ENCODE measurements at regions not wholly inside any gene's neighbourhood (a gene's known extent, or its start where the extent isn't known, plus 50 kb on each side); places are given as distances from the start of the nearest gene placed in this dataset.

DNA sequence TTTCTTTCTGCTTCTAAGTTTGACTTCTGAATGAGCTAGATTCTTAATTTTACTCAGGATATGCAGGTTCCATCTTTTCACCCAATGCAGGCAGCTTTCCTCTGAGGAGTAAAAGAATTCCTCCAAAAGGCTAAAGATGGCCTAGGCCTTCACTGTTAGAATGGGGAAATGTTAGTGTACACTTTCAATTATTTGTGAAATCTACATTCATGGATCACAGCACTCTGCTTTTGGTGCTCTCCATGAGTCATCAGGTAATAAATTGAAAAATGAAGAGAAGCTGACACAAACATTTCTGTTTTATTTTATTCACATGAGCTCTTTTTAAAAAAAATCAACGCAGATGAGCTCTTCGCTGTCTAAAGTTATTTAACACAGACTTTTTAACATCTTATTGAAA is 502.5 kb upstream of the GOLIM4 start:
- no peak for TF ChIP-seq EZH2 (IDR thresholded peaks at IDR 0.05; ENCODE audit: borderline replicate concordance, low read length)
- TF ChIP-seq, protein P1, sequence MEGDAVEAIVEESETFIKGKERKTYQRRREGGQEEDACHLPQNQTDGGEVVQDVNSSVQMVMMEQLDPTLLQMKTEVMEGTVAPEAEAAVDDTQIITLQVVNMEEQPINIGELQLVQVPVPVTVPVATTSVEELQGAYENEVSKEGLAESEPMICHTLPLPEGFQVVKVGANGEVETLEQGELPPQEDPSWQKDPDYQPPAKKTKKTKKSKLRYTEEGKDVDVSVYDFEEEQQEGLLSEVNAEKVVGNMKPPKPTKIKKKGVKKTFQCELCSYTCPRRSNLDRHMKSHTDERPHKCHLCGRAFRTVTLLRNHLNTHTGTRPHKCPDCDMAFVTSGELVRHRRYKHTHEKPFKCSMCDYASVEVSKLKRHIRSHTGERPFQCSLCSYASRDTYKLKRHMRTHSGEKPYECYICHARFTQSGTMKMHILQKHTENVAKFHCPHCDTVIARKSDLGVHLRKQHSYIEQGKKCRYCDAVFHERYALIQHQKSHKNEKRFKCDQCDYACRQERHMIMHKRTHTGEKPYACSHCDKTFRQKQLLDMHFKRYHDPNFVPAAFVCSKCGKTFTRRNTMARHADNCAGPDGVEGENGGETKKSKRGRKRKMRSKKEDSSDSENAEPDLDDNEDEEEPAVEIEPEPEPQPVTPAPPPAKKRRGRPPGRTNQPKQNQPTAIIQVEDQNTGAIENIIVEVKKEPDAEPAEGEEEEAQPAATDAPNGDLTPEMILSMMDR (IDR thresholded peaks at IDR 0.05; ENCODE audit: low read length) = no peak
- Histone ChIP-seq H3K9me3 (ENCODE audit: low read length) (no peaks in the 10 kb centered on the region), H3K79me2 (ENCODE audit: insufficient read depth, low read length) (no peaks in the 10 kb centered on the region), H3K9me2 (ENCODE audit: low read depth, low read length) (no peaks in the 10 kb centered on the region), H4K20me1 (ENCODE audit: insufficient read depth, low read length) (no peaks in the 10 kb centered on the region), H3K4me1 (ENCODE audit: insufficient read depth, low read length, severe bottlenecking) (no peaks in the 10 kb centered on the region), H3K27ac (ENCODE audit: low read depth, low read length, poor library complexity, severe bottlenecking) (no peak overlapping the region), H3K9ac (ENCODE audit: low read length) (no peak overlapping the region), H3K4me2 (ENCODE audit: low read length) (no peak overlapping the region), H3K36me3 (ENCODE audit: insufficient read depth, low read length) (no peaks in the 10 kb centered on the region), H3K4me3 (ENCODE audit: low read depth, low read length, poor library complexity, severe bottlenecking) (no peak overlapping the region), H3K27me3 (ENCODE audit: insufficient read depth, low read length) (no peaks in the 10 kb centered on the region), H3F3A (ENCODE audit: insufficient read depth, low read length) (no peaks in the 10 kb centered on the region), H2AFZ (ENCODE audit: low read length) (no peak overlapping the region)

DNA sequence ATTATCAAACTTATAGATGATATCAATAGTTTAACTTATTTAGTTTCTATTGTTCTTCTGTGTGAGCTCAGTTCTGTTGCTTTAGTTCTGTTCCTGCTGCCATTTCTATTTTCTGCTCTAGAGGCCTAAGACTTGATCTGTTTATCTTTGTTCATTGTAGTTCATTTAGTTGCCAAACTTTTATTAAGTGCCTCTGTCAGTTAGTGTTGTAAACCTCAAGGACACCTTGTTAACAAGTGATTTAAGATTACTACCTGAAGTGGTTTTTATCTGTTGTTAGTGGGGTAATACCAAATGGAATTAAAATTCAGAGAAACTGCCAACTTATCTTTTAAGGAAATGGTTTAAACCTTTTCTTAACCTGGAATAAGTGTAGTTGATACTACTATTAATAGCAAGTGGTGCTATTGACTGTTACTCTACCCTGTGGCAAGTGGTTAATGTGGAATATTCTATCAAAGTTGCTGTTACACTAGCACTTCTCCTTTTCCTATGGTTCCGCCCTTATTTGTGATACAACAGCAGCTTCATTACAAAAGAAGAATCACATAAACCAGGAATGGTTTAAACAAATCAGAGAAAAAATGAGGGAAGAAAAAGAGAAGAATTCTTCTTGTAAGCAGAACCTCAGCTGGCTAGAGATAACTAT is 500.6 kb upstream of the GOLIM4 start:
- Histone ChIP-seq H3K27me3 (ENCODE audit: insufficient read depth, low read length) (no peaks in the 10 kb centered on the region), H3K79me2 (ENCODE audit: insufficient read depth, low read length) (no peaks in the 10 kb centered on the region), H3K9ac (ENCODE audit: low read length) (no peak overlapping the region), H2AFZ (ENCODE audit: low read length) (no peak overlapping the region), H3K4me2 (ENCODE audit: low read length) (no peak overlapping the region), H3K27ac (ENCODE audit: low read depth, low read length, poor library complexity, severe bottlenecking) (no peak overlapping the region), H3K4me3 (ENCODE audit: low read depth, low read length, poor library complexity, severe bottlenecking) (no peak overlapping the region), H3K4me1 (ENCODE audit: insufficient read depth, low read length, severe bottlenecking) (no peaks in the 10 kb centered on the region), H3F3A (ENCODE audit: insufficient read depth, low read length) (no peaks in the 10 kb centered on the region), H4K20me1 (ENCODE audit: insufficient read depth, low read length) (no peaks in the 10 kb centered on the region), H3K9me3 (ENCODE audit: low read length) (no peaks in the 10 kb centered on the region), H3K36me3 (ENCODE audit: insufficient read depth, low read length) (no peaks in the 10 kb centered on the region), H3K9me2 (ENCODE audit: low read depth, low read length) (no peaks in the 10 kb centered on the region)
- TF ChIP-seq, protein P1 (IDR thresholded peaks at IDR 0.05; ENCODE audit: low read length) = no peak
- no peak for TF ChIP-seq EZH2 (IDR thresholded peaks at IDR 0.05; ENCODE audit: borderline replicate concordance, low read length)

DNA sequence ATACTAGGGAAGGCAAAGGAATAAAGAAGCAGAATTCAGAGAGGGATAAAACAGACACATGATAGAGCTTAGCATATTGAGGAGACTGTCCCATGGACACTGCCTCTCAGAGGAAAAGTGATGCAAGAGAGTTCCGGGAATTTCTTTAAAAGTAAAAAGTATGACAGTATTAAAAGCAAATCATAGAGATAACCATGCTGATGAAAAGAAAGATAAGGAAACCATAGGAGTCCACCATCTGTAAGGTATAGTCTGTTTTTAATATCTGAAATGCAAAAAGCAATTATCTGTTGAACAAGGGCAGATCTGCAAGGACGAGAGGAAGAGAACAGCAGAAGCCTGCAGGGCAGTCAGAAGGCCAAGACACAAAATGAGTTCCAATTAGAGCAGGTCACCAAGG is 495.9 kb upstream of the GOLIM4 start:
- Histone ChIP-seq H3K9me2 (ENCODE audit: low read depth, low read length) (no peaks in the 10 kb centered on the region), H3K79me2 (ENCODE audit: insufficient read depth, low read length) (no peaks in the 10 kb centered on the region), H3K36me3 (ENCODE audit: insufficient read depth, low read length) (no peaks in the 10 kb centered on the region), H3K4me3 (ENCODE audit: low read depth, low read length, poor library complexity, severe bottlenecking) (no peak overlapping the region), H3K9ac (ENCODE audit: low read length) (no peak overlapping the region), H4K20me1 (ENCODE audit: insufficient read depth, low read length) (no peaks in the 10 kb centered on the region), H3K9me3 (ENCODE audit: low read length) (no peaks in the 10 kb centered on the region), H3K4me1 (ENCODE audit: insufficient read depth, low read length, severe bottlenecking) (no peaks in the 10 kb centered on the region), H2AFZ (ENCODE audit: low read length) (no peak overlapping the region), H3K4me2 (ENCODE audit: low read length) (no peak overlapping the region), H3K27me3 (ENCODE audit: insufficient read depth, low read length) (no peaks in the 10 kb centered on the region), H3F3A (ENCODE audit: insufficient read depth, low read length) (no peaks in the 10 kb centered on the region), H3K27ac (ENCODE audit: low read depth, low read length, poor library complexity, severe bottlenecking) (no peak overlapping the region)
- TF ChIP-seq EZH2 (IDR thresholded peaks at IDR 0.05; ENCODE audit: borderline replicate concordance, low read length) = no peak

DNA sequence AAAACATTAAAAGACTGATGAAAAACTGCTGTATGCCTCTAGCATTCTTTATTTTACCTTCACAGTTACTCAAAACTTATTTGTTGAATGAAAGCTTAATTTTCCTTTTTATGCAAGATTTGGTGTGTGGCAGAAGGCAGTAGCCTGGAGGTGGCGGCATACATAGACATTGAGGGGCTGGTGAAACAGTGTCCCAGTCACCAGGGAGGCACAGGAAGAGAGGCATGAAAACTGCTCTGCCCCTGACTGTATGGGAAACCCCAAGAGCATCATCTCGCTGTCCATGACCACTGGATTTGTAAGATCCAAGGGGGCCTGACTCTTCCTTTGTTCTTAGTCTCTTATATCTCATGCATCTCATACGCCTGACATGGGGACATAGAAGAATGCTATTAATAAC is 493.7 kb upstream of the GOLIM4 start:
- Histone ChIP-seq H3K9me3 (ENCODE audit: low read length) (no peaks in the 10 kb centered on the region), H3K4me1 (ENCODE audit: insufficient read depth, low read length, severe bottlenecking) (no peaks in the 10 kb centered on the region), H4K20me1 (ENCODE audit: insufficient read depth, low read length) (no peaks in the 10 kb centered on the region), H3K4me3 (ENCODE audit: low read depth, low read length, poor library complexity, severe bottlenecking) (no peak overlapping the region), H2AFZ (ENCODE audit: low read length) (no peak overlapping the region), H3K9ac (ENCODE audit: low read length) (no peak overlapping the region), H3F3A (ENCODE audit: insufficient read depth, low read length) (no peaks in the 10 kb centered on the region), H3K36me3 (ENCODE audit: insufficient read depth, low read length) (no peaks in the 10 kb centered on the region), H3K4me2 (ENCODE audit: low read length) (no peak overlapping the region), H3K27me3 (ENCODE audit: insufficient read depth, low read length) (no peaks in the 10 kb centered on the region), H3K27ac (ENCODE audit: low read depth, low read length, poor library complexity, severe bottlenecking) (no peak overlapping the region), H3K79me2 (ENCODE audit: insufficient read depth, low read length) (no peaks in the 10 kb centered on the region), H3K9me2 (ENCODE audit: low read depth, low read length) (no peaks in the 10 kb centered on the region)
- TF ChIP-seq, protein P1 (IDR thresholded peaks at IDR 0.05; ENCODE audit: low read length) = no peak
- TF ChIP-seq EZH2 (IDR thresholded peaks at IDR 0.05; ENCODE audit: borderline replicate concordance, low read length) = no peak
